WTC11 (cell line): ENCODE measurements at regions not wholly inside any gene's neighbourhood (a gene's known extent, or its start where the extent isn't known, plus 50 kb on each side); places are given as distances from the start of the nearest gene placed in this dataset.

Experiments used
- ATAC-seq: fragments of 200-7000 bp; cut with Tn5 transposase; 2 replicates; pipeline ENCODE4 v1.10.0; 2021; ENCODE audit warnings: mild to moderate bottlenecking, moderate library complexity
- CTCF ChIA-PET: fragments of 300-600 bp; sonication (Branson Sonifier 250); formaldehyde crosslinking; loops from one replicate; lab custom pipeline; 2021; ENCODE audit warnings: antibody characterized with exemption; lab: Charles Lee
- POLR2A ChIA-PET: fragments of 350-600 bp; sonication (Branson Sonifier 250); formaldehyde crosslinking; loops from one replicate; lab custom pipeline; 2021; ENCODE audit warnings: antibody characterized with exemption; lab: Charles Lee
- DNase-seq: peaks from one replicate; pipeline ENCODE4 v3.0.0; 2021; ENCODE audit warnings: low spot score
- H3K27ac Mint-ChIP-seq: 2 replicates; pipeline ENCODE4 v1.8.0; 2021; ENCODE audit warnings: mixed read lengths
- H3K27me3 Mint-ChIP-seq: 2 replicates; pipeline ENCODE4 v1.8.0; 2021; ENCODE audit warnings: low read depth, mild to moderate bottlenecking, moderate library complexity, mixed read lengths
- H3K36me3 Mint-ChIP-seq: 2 replicates; pipeline ENCODE4 v1.8.0; 2021; ENCODE audit warnings: mixed read lengths
- H3K4me1 Mint-ChIP-seq: 2 replicates; pipeline ENCODE4 v1.8.0; 2022; ENCODE audit warnings: mixed read lengths
- H3K4me3 Mint-ChIP-seq: 2 replicates; pipeline ENCODE4 v1.8.0; 2021; ENCODE audit warnings: mild to moderate bottlenecking, moderate library complexity, mixed read lengths
- H3K9me3 Mint-ChIP-seq: 2 replicates; pipeline ENCODE4 v1.8.0; 2021; ENCODE audit warnings: mixed read lengths
- AFF4 ChIP-seq: sonication (generic); formaldehyde crosslinking; IDR thresholded peaks from 2 replicates; pipeline ENCODE4 v1.8.1; 2023; ENCODE audit warnings: mild to moderate bottlenecking, missing genetic modification reagents, borderline replicate concordance
- ERG ChIP-seq: fragments of 250-450 bp; sonication (Bioruptor Pico); IDR thresholded peaks from 2 replicates; pipeline ENCODE4 v1.8.0; 2021; ENCODE audit warnings: mild to moderate bottlenecking
- NR2C2 ChIP-seq: sonication (generic); formaldehyde crosslinking; IDR thresholded peaks from 2 replicates; pipeline ENCODE4 v1.8.0; 2022; ENCODE audit warnings: mild to moderate bottlenecking, missing genetic modification reagents
- ZNF423 ChIP-seq: fragments of 250-450 bp; sonication (Bioruptor Pico); IDR thresholded peaks from 2 replicates; pipeline ENCODE4 v2.1.2; 2022; ENCODE audit warnings: mild to moderate bottlenecking, moderate library complexity
- TF ChIP-seq, protein P1 (sequence below): sonication (generic); formaldehyde crosslinking; IDR thresholded peaks from 2 replicates; pipeline ENCODE4 v1.8.1; 2023; ENCODE audit warnings: mild to moderate bottlenecking, missing genetic modification reagents
- TF ChIP-seq, protein P2 (sequence below): sonication (generic); formaldehyde crosslinking; IDR thresholded peaks from 2 replicates; pipeline ENCODE4 v1.8.0; 2022; ENCODE audit warnings: mild to moderate bottlenecking, missing genetic modification reagents
- TF ChIP-seq, protein P3 (sequence below): sonication (generic); formaldehyde crosslinking; IDR thresholded peaks from 2 replicates; pipeline ENCODE4 v1.8.0; 2023; ENCODE audit warnings: missing genetic modification reagents, mild to moderate bottlenecking, borderline replicate concordance
- TF ChIP-seq, protein P4 (sequence below): fragments of 250-450 bp; sonication (Bioruptor Pico); IDR thresholded peaks from 2 replicates; pipeline ENCODE4 v2.1.2; 2022; ENCODE audit warnings: mild to moderate bottlenecking, moderate library complexity

- POLR2A ChIA-PET, result no interaction called here
- Mint-ChIP-seq H3K4me1 (peaks cover 15% of the 10 kb centered on the region), H3K4me3 (no peak overlapping the region), H3K36me3 (no peaks in the 10 kb centered on the region), H3K9me3 (no peaks in the 10 kb centered on the region), H3K27ac (no peak overlapping the region), H3K27me3 (no peaks in the 10 kb centered on the region)
- CTCF ChIA-PET, result interaction anchor here (0.7 to 1.6 kb wide), 6 partner anchors 17 to 243 kb away, joined by 3 to 6 read pairs (median 4); no protein-coding TSS in a partner anchor
- no peak for TF ChIP-seq ERG
- DNase-seq, result peak; percentile 5
- no peak for ATAC-seq
These were observed 114.0 kb upstream of the ALDH1A3 start for GRCh38 chr15:100765467-100766241.

DNA sequence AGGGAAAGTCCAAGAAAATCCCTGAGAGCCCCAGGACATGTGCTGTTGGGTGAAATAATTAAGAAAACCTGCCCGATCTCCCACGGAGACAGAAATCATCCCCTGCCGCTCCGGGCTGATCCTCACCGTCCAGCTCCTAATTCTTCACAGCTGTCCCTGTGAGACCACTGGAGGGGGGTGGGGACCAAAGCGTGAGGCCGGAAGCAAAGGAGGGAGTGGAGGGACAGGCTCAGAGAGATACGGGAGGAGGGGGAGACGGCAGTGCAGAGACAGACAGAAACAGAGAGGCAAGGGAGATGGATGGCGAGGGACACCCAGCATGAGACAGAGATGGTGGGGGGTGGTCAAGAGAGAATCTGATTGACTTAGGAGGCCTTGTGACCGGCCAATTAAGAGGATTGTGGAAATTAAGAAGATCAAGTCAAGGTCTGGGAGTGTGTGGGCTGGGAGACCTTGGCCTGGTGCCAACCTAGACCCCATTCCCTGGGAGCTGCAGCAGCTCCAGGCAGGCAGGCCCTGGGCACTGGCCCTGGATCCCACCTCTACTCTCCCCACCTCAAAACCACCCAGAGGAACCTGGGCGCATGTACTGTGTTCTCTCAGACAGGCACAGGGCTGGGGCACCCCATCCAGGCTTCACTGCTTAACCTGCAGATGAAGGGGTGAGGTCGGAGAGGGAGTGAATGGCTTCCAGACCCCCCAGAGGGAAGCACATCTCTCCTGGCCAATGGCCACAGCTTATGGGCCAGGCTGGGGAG, 113.2 kb upstream of the ALDH1A3 start:
- Mint-ChIP-seq H3K27me3 (no peaks in the 10 kb centered on the region), H3K9me3 (no peaks in the 10 kb centered on the region), H3K4me1 (peaks cover 18% of the 10 kb centered on the region), H3K4me3 (no peak overlapping the region), H3K36me3 (no peaks in the 10 kb centered on the region), H3K27ac (no peak overlapping the region)
- TF ChIP-seq, protein P1, sequence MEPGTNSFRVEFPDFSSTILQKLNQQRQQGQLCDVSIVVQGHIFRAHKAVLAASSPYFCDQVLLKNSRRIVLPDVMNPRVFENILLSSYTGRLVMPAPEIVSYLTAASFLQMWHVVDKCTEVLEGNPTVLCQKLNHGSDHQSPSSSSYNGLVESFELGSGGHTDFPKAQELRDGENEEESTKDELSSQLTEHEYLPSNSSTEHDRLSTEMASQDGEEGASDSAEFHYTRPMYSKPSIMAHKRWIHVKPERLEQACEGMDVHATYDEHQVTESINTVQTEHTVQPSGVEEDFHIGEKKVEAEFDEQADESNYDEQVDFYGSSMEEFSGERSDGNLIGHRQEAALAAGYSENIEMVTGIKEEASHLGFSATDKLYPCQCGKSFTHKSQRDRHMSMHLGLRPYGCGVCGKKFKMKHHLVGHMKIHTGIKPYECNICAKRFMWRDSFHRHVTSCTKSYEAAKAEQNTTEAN (CRISPR knock-in tag), result no peak
- TF ChIP-seq ZNF423, result peak; percentile 47; the same call in 1 of the 2 replicates
- ChIA-PET POLR2A (no interaction called here), CTCF (interaction anchor here (0.7 to 1.6 kb wide), 3 partner anchors 95 to 106 kb away, joined by 3 to 6 read pairs (median 5); no protein-coding TSS in a partner anchor)
- DNase-seq, result peak; percentile 8
- no peak for ATAC-seq

DNA sequence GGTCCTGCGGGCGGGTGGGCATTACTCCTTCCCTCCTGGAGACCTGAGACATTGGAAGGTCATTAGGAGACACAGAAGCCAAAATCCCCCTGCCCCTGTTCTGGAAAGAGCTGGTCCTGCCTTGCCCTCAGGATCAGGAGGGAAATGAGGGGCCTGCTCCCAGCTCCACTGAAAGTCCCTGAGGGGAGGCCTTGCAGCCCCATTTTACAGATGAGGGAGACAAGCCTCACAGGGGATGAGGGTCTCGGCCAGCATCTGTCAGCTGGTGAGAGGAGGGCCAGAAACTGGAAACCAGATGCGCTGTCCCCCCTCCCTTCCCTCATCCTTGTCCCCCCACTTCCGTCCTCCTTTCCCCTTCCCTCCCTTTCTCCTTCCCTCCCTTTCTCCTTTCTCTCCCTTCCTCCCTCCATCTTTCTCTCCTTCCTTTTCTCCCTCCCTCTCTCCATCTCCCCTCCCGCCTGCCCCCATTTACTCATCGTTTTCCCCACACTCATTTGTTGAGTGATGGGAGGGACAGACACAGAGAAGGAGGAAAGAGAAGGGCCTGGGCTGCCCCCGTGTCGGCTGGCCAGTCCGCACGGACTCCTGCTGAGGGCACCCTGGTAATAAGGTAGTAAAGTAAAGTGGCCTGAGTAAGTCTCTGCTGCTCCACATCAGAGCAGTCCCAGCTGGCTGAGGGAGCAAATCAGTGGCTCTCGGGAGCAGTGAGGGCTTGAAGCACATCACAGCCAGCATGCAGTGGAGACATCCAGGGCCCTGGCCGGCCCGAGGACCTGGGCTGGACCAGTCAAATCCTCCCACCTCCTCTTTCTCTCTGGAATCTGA, 112.4 kb upstream of the ALDH1A3 start:
- ATAC-seq (no peak), DNase-seq (peak; percentile 7)
- no peak overlapping the region for H3K4me3 Mint-ChIP-seq
- ChIA-PET POLR2A (no interaction called here), CTCF (no interaction called here)
- H3K36me3 Mint-ChIP-seq, result no peaks in the 10 kb centered on the region
- no peak overlapping the region for H3K27ac Mint-ChIP-seq
- H3K9me3 Mint-ChIP-seq, result no peaks in the 10 kb centered on the region
- H3K27me3 Mint-ChIP-seq, result no peaks in the 10 kb centered on the region
- peaks cover 15% of the 10 kb centered on the region for H3K4me1 Mint-ChIP-seq
- no peak for TF ChIP-seq NR2C2
- TF ChIP-seq, protein P1 (CRISPR knock-in tag), result no peak
- no peak for TF ChIP-seq AFF4
- TF ChIP-seq, protein P2, sequence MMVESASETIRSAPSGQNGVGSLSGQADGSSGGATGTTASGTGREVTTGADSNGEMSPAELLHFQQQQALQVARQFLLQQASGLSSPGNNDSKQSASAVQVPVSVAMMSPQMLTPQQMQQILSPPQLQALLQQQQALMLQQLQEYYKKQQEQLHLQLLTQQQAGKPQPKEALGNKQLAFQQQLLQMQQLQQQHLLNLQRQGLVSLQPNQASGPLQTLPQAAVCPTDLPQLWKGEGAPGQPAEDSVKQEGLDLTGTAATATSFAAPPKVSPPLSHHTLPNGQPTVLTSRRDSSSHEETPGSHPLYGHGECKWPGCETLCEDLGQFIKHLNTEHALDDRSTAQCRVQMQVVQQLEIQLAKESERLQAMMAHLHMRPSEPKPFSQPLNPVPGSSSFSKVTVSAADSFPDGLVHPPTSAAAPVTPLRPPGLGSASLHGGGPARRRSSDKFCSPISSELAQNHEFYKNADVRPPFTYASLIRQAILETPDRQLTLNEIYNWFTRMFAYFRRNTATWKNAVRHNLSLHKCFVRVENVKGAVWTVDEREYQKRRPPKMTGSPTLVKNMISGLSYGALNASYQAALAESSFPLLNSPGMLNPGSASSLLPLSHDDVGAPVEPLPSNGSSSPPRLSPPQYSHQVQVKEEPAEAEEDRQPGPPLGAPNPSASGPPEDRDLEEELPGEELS (CRISPR knock-in tag), result no peak
- TF ChIP-seq, protein P3, sequence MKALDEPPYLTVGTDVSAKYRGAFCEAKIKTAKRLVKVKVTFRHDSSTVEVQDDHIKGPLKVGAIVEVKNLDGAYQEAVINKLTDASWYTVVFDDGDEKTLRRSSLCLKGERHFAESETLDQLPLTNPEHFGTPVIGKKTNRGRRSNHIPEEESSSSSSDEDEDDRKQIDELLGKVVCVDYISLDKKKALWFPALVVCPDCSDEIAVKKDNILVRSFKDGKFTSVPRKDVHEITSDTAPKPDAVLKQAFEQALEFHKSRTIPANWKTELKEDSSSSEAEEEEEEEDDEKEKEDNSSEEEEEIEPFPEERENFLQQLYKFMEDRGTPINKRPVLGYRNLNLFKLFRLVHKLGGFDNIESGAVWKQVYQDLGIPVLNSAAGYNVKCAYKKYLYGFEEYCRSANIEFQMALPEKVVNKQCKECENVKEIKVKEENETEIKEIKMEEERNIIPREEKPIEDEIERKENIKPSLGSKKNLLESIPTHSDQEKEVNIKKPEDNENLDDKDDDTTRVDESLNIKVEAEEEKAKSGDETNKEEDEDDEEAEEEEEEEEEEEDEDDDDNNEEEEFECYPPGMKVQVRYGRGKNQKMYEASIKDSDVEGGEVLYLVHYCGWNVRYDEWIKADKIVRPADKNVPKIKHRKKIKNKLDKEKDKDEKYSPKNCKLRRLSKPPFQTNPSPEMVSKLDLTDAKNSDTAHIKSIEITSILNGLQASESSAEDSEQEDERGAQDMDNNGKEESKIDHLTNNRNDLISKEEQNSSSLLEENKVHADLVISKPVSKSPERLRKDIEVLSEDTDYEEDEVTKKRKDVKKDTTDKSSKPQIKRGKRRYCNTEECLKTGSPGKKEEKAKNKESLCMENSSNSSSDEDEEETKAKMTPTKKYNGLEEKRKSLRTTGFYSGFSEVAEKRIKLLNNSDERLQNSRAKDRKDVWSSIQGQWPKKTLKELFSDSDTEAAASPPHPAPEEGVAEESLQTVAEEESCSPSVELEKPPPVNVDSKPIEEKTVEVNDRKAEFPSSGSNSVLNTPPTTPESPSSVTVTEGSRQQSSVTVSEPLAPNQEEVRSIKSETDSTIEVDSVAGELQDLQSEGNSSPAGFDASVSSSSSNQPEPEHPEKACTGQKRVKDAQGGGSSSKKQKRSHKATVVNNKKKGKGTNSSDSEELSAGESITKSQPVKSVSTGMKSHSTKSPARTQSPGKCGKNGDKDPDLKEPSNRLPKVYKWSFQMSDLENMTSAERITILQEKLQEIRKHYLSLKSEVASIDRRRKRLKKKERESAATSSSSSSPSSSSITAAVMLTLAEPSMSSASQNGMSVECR (CRISPR knock-in tag), result no peak
- TF ChIP-seq, protein P4, sequence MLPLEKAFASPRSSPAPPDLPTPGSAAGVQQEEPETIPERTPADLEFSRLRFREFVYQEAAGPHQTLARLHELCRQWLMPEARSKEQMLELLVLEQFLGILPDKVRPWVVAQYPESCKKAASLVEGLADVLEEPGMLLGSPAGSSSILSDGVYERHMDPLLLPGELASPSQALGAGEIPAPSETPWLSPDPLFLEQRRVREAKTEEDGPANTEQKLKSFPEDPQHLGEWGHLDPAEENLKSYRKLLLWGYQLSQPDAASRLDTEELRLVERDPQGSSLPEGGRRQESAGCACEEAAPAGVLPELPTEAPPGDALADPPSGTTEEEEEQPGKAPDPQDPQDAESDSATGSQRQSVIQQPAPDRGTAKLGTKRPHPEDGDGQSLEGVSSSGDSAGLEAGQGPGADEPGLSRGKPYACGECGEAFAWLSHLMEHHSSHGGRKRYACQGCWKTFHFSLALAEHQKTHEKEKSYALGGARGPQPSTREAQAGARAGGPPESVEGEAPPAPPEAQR, result no peak
